ENCODE measurements at regions not wholly inside any gene's neighbourhood (a gene's known extent, or its start where the extent isn't known, plus 50 kb on each side); places are given as distances from the start of the nearest gene placed in this dataset.

GRCh38 chr2:21910832-21911507 is 787.2 kb downstream of the TDRD15 start:
- no peak for DNase-seq

DNA sequence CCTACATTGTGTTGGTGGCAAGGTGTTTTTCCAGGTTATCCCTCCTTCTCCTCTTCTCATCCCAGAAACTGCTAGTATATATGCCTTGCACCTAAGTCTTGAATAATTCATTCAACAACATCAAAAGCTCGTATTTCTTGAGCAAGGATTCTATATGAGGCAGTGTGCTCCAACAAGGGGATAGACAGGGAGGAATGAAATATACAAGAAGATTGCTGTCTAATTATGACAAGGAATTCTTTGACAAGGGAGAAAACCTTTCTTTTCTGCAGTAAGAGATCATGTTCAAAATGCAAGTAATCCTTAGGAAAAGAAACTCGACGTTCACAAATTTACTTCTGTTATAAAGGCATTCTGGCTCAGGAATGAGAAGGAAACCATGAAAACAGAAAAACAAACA is 788.6 kb downstream of the TDRD15 start:
- no peak for DNase-seq

DNA sequence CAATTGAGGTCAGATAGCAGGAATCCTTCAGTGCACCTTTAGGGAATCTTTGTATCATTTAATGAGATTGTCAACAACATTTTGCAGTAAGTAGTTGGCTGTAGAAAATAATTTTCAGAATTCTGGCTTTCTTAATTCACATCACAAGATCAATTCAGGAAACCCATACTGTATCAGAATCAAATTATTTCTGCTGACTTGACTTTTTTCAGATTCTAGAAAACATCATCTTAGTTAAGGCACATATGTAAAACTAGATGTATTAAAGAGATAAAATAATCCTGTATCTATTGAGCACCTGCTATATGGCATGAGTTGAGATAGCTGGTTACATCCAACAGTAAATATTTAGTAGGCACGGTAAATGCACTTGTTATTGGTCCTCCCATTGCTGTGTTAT is 791.4 kb downstream of the TDRD15 start:
- no peak for DNase-seq

DNA sequence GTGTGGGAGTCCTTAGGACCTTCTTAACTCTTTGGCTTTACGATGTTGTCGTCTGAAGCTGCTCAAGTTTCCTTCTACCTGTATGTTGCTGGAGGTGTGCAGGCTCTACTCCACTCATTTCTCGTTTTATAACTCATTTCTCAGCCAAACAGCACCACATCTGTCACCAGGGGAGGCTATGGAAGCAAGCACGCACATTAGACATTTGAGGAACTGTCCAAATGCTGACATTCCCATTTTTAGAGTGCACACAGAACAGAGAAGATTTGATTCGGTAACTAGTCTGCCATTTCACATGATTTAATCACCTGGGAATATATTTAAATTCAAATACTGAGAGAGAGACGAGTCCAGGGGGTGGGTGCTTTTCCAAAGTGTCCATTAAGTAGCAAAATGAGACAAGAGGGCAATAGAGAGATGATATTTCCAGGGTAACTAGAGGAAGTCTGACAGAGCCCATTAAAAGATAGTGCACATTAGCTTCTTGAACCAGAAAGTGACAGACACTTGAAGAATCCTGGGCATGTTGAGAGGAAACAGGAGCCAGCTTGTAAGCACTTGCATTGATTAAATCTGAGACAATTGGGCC is 793.3 kb downstream of the TDRD15 start:
- no peak for DNase-seq

DNA sequence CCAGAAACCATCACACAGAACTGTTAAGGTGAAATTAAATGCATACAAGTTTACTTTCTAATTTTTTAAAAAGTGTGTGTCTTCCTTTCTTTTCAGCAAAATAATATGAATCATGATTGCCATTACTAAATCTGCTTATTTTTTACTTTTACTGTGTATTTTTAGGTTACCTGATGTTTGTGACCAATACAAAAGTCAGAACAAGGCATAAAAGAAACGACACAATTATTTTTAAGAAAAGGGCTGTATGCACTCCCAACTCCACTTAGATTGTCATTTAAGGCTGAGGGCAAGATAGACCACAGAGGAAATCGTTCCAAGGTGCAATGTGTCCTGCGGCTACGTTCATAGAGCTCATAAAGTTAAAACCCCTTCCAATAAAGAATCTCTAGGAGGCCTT is 797.0 kb downstream of the TDRD15 start:
- no peak for DNase-seq

- no peak for DNase-seq
These were observed 801.0 kb downstream of the TDRD15 start for GRCh38 chr2:21924640-21925285.

DNA sequence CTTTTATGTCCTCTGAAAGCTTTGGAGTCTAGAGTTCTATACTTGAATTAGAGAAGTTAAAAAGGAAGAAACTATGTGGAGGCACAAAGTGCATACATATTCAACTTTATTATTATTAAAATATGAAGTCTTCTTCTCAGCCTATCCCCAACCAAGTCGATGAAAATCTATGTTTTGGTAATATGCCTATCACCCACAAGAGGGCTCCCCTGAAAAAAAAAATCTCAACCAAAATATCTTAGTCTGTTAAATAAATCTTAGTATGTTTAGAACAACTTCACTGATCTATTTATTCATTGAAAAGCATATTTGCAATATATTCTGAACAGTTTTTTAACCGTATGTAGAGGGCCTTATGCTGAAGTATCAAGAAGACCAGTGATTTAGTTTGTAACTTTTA is 804.5 kb downstream of the TDRD15 start:
- no peak for DNase-seq

DNA sequence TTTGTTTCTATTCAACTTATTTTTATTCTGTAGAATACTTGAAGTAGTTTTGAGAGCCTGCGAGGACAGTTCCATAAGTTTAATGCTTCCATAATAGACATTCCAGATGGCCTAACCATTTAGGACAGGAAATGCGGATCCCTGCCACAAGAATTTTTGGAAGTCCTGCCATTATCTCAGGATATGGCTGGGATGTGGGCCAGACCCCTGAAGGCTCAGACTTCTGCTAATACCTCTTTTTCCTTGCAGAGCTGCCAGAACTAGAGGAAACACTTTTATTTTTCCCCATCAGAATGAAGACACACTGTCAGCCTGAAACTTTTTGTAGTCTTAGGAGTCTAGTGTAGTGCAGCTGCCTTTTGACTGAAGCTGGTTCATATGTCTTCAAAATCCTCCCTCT is 806.5 kb downstream of the TDRD15 start:
- DNase-seq: no peak

DNA sequence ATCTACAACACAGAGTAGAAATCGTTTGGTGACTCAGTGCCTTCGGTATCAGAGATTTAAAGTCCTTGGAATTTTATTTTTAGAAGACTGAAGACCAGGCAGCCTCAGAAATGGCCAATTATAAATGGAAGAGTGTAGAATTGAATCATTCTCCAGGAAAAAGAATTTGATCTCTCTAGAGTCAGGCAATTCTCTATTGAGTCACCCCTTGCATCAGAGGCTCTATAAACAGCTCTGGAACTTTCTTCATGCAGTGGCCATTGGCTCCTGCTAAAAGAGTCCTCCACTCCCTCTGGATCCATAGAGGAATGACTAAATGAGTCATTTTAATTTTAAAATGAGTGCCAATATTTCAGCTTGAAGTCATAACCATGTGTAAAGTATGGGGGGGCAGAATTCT is 816.2 kb downstream of the TDRD15 start:
- no peak for DNase-seq

DNA sequence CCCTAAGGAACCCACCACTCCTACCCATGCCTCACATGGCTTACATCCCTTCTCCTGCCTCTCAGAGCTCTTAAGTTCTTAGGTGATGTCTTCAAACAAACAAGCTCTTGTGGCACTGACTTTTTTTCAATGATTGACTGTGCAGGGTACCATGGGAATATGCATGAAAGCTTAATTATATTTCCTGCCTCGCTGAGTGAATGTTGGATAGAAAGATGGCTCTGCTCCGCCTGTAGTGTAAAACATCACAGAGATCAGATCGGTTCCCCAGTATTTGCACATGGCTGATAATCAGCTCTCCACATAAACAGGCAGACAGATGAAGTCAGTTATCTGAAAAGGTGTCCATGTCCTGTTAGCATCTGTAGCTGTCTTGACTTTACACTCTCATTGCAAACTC is 820.8 kb downstream of the TDRD15 start:
- no peak for DNase-seq

- DNase-seq: no peak
These were observed 821.9 kb downstream of the TDRD15 start for GRCh38 chr2:21945658-21946057.

DNA sequence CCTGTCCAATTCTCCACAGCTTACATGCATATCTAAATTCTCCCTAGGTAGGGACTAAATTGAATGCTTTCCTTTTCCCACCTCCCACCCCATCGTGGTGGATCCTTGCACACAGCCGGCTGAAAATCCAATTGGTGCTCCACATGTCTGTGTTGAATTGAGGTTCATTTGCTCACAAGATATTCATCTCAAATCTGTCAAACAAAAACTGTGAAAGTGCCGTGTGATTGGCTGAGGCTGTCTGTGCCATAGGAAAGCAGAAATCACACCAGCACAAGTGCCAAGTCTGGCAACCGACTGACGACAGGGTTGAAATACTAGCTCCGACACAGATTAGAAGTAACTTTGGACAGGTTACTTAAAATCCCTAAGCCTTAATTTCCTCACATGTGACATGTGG is 823.3 kb downstream of the TDRD15 start:
- no peak for DNase-seq

GRCh38 chr2:21966139-21966538 is 842.4 kb downstream of the TDRD15 start:
- DNase-seq: no peak

GRCh38 chr2:21970971-21971370 is 847.2 kb downstream of the TDRD15 start:
- DNase-seq: no peak

- no peak for DNase-seq
These were observed 848.8 kb downstream of the TDRD15 start for GRCh38 chr2:21972586-21972985.

GRCh38 chr2:21981127-21981526 is 857.4 kb downstream of the TDRD15 start:
- DNase-seq: no peak

GRCh38 chr2:21993002-21993401 is 869.2 kb downstream of the TDRD15 start:
- no peak for DNase-seq

DNA sequence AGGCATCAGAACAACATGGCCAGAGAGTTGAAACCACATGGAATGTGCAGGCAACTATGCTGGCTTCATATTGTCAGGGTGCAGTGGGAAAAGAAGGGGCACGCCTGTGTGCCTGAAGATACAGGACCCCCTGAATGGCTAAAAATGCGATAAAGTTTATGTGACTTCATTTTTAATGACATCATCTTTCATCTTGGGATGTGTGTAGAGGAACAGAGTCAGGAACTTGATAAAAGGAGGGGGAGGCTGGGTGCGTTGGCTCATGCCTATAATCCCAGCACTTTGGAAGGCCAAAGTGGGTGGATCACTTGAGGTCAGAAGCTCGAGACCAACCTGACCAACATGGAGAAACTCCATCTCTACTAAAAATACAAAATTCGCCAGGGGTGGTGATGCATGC is 872.6 kb downstream of the TDRD15 start:
- DNase-seq: no peak

DNA sequence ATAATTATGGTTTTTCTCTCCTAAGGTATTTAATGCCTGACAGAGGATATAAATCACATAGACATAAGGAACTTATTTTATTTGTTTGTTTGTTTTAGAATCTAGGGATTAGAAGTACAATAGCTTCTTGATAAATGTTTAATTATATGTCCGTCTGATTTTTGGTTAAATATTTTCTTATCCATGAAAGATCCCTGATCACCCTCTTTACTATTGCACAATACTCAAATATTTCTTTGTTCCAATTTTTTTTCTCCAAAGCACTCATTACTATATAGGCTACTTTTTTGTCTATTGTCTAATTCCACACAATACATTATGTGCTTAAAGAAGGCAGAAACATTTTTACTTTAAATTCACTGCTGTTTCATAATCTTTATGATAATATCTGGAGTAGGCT is 875.8 kb downstream of the TDRD15 start:
- no peak for DNase-seq

DNA sequence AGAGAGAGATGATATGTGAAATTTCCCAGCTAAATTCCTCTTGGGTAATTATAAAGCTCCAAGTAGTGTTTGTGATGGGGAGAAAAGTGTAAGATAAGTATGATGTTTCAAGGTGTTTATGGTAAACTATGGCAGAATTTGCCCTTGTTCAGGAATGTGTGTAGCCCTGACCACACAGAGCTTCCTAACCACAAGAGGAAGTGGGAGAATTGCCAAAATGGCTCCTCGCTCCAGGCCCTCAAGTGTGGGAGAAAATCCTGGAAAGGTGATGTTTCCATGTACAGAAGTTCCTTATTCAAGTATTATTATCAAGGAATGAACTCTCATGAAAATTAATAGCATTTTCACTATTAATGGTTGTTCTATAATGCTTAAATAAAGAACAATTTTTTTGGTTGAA is 878.3 kb downstream of the TDRD15 start:
- no peak for DNase-seq

- no peak for DNase-seq
These were observed 879.5 kb downstream of the TDRD15 start for GRCh38 chr2:22003270-22003669.

GRCh38 chr2:22011048-22011447 is 887.3 kb downstream of the TDRD15 start:
- DNase-seq: no peak

DNA sequence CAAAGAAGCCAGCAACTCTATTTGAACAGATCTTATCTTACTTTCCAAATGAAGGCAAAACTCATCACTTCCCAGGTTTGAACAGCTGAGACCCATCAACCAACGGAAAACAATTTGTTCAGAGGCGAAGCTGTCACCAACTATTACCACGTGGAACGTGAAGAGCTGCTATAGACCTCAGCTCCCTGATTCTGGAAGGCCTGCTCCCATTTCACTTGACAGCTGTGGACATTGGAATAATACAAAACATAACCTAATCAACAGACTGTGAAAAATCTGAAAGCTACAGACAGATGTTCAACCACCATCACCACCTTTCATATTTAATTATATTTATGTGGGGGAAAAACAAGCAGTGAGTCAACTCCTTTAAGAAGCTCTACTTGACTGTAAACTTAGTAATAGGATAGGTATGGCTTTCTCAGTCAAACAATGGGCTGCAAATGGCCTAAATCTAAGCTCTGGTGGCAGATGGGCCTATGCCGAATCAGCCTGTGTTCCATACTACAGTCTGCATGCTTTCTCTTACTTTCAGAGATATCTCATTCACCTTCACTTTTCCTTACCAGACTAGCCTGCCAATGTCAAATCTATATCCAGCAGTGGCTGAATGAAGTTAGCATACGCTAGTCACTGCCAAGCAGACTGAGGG is 896.4 kb downstream of the TDRD15 start:
- no peak for DNase-seq

- DNase-seq: no peak
These were observed 903.7 kb downstream of the TDRD15 start for GRCh38 chr2:22027345-22028005.

Measured in DMS79 treated with DMSO at 0.1 percent for 48 hours (cell line).